Hematopoietic multipotent progenitor cell (in vitro differentiated cells): ENCODE measurements at regions not wholly inside any gene's neighbourhood (a gene's known extent, or its start where the extent isn't known, plus 50 kb on each side); places are given as distances from the start of the nearest gene placed in this dataset.
A peak's percentile ranks its signal among the peaks of the same experiment; 100 is the strongest.
"Not testable (repeated sequence)": the region's sequence is repeated elsewhere in the genome, so short reads cannot be mapped to it uniquely, and the experiment has no call there.

Experiments
- DNase-seq, 3 donors: peaks; one replicate each; pipeline ENCODE4 v3.0.0-alpha.2; 2011 to 2015; ENCODE audit warnings: low read depth in 2 of 3, low spot score in 2 of 3

DNA sequence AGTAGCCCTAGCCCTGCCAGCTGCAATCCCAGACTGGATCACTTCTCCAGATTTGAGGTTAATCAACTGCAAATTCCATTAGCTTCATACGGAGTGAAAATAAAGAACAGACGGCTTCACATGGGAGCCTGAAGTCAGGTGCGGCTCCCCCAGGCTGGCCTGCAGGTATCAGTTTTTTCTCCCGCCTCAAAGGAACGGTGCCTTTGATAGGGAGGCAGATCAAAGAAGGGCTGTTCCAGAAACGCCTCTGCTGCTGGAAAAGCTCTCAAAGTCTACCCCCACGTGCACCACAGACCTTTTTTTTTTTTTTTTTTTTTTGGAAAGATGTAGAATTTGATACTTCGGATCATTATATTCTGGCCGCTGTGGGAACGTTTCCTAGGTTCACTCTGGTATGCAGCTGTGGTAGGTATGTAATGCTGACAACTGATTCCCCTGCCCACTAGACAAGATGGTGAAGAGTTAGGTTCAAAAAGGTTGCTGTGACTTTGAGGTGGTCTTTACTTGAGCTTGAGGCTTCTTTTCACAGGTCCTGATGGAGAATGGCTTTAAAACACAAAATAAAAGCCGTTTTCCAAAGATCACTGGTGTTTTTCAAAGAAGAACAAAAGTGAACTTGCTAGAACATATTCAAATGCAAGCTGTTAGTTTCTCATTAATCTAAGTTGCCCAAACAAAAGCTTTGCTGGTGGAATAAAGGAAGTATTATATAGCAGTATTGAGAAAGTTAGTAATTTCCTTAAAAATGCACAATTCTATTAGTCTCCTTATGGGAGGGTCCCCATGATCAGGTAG, 189.0 kb upstream of the NFIA start:
- DNase-seq: no peak

GRCh38 chr1:60891765-60892164, 190.6 kb upstream of the NFIA start:
- no peak for DNase-seq

GRCh38 chr1:60891281-60891680, 191.1 kb upstream of the NFIA start:
- DNase-seq: no peak

DNA sequence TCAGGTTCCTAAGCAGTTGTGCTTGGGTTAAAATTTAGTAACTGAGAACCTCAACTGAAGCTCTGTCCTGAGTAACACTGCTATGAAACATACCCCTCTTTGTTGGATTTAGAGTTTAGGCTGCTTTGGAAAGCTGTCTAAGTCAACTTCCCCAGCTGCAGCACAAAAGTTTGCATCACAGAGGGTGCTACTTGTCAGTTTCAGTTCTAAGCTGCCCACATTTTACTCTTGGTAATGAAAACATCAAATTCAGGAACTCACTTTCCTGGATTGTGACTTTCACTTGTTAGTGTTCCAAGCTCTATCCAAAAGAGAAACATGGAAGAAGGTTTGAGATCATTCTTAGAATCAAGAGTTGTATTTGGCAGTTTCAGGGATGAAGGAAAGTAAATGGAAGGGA, 191.7 kb upstream of the NFIA start:
- DNase-seq: peak in 2 of 3 donors; percentile 3 to 43

GRCh38 chr1:60889709-60890108, 192.7 kb upstream of the NFIA start:
- DNase-seq: no peak

DNA sequence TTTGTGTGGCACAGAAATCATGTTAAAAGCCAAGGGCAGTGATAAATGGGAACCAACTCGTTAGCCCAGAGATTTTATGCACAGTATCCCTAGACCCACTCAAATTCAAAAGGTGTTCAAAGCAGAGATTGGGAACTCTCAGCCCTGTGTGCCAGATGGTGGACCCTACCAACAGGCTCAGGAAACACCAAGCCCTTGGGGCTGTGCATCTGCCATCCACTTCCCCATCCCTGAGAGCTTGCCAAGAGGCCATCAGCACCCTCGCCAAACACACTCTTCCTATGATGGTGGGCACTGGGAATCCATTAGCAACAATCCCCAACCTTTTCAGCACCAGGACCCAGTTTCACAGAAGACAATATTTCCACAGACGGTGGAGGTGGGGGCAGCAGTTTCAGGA, 194.2 kb upstream of the NFIA start:
- no peak for DNase-seq

DNA sequence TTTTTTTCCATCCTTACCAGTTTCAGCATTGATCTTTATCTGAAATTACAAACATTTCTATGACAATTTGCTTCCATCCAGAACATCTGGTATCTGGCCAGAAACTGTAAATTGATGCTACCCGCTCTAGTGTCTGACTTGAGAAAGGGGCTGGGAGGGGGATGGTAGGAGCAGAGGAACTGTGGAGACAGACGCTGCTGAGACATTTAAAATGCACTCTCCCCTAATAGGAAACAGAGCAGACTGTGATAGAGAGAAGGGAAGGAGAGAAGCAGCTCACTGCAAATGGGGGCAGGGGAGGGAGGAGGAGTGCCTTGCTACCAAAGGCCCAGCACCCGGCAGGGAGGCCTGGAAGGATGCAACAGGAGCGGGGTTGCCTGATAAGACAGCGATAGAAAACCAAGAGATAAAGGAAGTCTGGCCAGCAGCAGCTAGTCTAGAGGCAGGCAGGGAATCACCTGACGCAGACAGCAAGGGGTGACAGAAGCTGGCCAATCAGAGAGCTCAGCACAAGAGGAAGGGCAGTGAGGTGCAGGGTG, 195.5 kb upstream of the NFIA start:
- DNase-seq: no peak

DNA sequence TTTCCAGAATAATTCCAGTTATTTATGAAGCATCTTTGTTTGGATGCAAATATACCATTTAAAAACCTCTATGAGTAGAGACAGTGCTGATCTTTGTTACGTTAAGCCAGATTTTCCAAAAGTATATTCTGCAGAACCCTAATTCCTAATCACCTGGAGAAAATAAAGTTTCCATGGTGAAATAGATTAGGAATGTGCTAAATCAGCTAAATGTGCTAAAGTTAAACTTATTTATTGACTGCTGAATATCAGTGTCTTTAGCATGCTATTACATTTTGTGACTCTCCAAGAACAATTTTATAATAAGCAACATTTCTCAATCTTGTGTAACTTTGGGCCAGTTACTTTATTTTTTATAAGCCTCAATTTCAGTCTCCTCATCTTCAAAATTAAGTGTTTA, 196.3 kb upstream of the NFIA start:
- DNase-seq: no peak

- no peak for DNase-seq
Observed at GRCh38 chr1:60880202-60880601, 202.2 kb upstream of the NFIA start.

DNA sequence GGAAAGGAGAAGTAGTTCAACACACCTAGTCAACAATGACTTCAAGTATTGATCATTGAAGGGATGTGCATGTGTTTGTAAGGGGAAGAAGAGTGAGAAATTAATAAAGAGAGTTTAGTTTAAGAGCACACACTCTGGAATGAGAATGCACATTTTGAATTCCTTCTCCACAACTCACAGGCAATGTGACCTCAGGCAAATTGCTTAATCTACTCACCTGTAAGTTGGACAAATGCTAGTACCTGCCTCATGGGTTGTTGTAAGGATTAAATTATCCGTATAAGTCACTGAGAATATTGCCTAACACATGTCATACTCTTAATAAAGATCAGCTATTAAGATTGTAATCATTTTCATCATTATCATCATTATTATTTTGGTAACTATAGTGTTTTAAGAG, 204.0 kb upstream of the NFIA start:
- DNase-seq: no peak

- DNase-seq: no peak
Observed at GRCh38 chr1:60877376-60877775, 205.0 kb upstream of the NFIA start.

DNA sequence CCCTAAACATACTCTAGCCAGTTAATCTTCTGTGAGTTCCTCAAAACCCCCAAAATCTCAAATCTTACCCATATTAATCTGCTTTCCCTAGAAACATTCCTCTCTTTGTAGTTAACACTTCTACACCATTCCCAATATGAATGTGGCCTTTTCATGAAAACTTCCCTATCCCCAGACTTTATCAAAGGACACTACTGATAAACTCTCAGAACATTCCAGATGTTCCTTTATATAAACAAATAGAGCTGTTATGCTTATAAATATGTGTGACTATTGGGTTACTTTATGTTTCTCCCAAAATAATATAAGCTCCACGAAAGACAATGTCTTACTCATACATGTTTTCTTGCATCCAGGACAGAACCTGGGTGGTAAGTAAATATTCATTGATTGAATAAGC, 205.4 kb upstream of the NFIA start:
- no peak for DNase-seq

DNA sequence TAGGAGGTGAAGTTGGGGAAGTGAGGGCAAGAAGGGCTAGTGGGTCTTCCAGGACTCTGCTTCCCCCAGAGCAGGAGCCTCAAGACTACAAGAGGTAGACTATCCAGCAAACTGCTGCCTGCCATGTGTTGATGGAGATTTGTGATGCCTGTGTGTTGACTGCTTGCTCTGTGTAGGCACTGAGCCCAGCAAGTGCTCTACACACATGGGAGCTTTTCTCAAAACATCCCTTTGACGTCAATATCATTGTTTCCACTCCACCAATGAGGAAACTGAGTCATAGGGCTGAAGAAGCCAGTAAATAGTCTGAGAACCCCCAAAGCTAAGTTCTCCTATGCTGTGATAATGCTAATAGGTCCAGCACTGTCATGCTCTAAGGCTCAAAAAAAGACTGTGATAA, 207.2 kb upstream of the NFIA start:
- no peak for DNase-seq

GRCh38 chr1:60874718-60875117, 207.6 kb upstream of the NFIA start:
- no peak for DNase-seq

GRCh38 chr1:60873396-60873795, 209.0 kb upstream of the NFIA start:
- DNase-seq: not testable (repeated sequence)

- no peak for DNase-seq
Observed at GRCh38 chr1:60872426-60873054, 209.8 kb upstream of the NFIA start.

GRCh38 chr1:60870269-60870865, 212.0 kb upstream of the NFIA start:
- no peak for DNase-seq

- DNase-seq: no peak
Observed at GRCh38 chr1:60868901-60869663, 213.3 kb upstream of the NFIA start.

DNA sequence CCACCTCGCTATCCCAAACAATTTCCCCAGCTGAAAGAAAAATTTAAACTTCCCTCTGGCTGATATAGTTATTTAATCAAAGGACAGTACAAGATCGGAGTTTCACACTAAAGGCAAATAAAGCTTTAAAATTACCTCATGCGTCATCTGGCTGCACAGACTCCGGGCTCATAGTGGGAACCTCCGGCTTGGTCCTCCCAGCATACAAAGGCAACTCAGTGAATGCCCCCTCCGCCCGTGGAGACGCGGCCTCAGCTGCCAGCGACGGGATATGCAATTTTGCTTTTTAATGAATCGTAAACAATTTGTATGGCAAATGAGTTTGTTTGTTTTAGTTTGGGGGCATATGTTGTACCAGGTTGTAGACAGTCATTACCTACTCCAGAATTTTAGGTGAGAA, 214.6 kb upstream of the NFIA start:
- no peak for DNase-seq

- peak in 1 of 3 donors; percentile 14 for DNase-seq
Observed at GRCh38 chr1:60866917-60867531, 215.3 kb upstream of the NFIA start.
